HG03064 (cell line): ENCODE measurements at regions not wholly inside any gene's neighbourhood (a gene's known extent, or its start where the extent isn't known, plus 50 kb on each side); places are given as distances from the start of the nearest gene placed in this dataset.
A peak's percentile ranks its signal among the peaks of the same experiment; 100 is the strongest.
"Not testable (repeated sequence)": the region's sequence is repeated elsewhere in the genome, so short reads cannot be mapped to it uniquely, and the experiment has no call there.

Experiments
- ATAC-seq: cut with Tn5 transposase; IDR thresholded peaks from one replicate; pipeline ENCODE4 v1.9.1; 2021; ENCODE audit warnings: low read depth; ENCODE audit not compliant: unreplicated experiment

- ATAC-seq = no peak
Observed at GRCh38 chr11:86149792-86150191, 80.9 kb upstream of the PICALM start.

- ATAC-seq = no peak
Observed at GRCh38 chr11:86148345-86148747, 79.5 kb upstream of the PICALM start.

GRCh38 chr11:86147004-86147403 is 78.1 kb upstream of the PICALM start:
- ATAC-seq = no peak

DNA sequence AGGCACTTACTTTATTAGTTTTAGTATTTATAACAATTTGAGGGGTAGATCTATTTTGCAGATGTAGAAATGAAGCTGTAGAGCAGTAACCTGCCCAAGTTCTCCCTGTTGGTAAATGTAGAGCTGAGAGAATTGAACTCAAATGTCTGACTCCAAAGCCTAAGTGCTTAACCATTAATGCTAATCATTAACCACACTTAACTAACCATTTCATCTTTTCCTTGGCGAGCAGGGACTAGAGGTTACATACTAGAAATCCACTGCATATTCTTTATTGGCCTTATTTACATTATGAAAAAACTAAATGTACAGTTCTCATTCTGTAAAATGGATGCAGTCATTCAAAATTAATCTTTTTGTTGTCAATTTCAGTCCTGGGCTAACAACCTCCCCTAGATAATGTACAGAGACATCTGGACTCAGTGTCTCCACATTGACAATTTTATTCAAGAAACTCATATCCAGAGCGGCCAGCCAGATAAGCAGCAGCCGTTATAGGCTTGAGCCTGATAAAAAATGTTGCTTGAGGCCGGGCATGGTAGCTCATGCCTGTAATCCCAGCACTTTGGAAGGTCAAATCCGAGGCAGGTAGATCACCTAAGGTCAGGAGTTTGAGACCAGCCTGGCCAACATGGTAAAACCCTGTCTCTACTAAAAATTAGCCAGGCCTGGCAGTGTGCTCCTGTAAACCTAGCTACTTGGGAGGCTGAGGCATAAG is 76.7 kb upstream of the PICALM start:
- no peak for ATAC-seq

- no peak for ATAC-seq
Observed at GRCh38 chr11:86144846-86145245, 76.0 kb upstream of the PICALM start.

GRCh38 chr11:86144087-86144486 is 75.2 kb upstream of the PICALM start:
- ATAC-seq = not testable (repeated sequence)

DNA sequence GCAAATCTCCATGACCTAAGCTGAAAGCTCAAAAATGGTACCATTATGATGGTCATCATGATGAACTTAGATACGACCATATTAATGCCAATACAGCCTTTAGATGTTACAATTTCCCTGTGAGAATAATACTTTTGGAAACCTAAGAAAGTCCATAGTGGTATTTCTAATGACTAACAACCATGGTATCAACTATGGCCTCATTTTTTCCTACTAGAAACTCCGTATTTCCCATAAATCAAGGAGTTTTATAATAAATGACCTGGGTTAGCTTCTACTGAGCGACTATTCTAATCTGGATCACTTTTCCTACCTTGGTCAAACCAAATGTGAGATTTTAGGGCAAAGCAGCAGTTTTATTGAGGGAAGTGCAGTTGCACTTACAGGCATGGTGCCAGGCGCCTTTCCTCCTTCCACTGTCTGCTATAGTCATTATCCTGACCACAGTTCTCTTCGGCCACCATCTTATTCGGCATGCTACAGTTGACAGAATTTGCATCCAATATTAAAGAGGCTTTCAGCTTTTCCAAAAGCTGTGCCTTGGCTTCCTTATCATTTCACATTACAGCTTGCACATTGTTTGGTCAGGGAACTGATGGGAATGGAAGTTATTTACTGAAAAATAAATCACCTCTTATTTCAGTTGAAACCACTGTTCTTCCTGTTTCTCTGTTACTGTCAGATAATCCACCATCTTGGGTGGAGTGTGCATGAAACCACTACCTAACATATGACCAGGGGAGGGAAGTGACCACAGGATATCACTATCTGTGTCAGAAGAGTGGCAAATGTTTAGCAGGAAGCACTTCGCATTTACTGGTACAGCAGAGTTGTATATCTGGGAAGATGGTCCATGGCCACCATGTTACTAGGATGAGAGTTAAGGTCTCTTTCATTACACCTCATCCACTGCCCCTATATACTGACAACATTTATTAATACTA is 74.5 kb upstream of the PICALM start:
- ATAC-seq = no peak

DNA sequence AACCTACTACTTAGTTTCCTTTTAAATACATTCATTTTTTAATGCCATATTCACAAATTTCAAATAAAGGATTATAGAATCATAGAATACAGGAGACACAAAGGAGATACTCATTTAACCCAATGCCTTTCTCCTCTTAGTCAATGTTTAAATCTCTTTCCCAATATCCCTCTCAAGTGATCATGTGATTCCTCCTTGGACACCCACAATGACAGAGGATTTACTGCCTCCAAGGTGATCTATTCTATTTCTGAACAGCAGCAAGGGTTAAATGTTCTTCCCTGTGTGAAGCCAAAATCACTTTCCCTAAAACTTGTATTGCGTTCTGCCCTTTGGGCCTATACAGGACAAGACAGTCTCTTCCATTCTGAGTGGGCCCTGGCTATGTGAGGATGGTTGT is 73.3 kb upstream of the PICALM start:
- ATAC-seq = no peak

DNA sequence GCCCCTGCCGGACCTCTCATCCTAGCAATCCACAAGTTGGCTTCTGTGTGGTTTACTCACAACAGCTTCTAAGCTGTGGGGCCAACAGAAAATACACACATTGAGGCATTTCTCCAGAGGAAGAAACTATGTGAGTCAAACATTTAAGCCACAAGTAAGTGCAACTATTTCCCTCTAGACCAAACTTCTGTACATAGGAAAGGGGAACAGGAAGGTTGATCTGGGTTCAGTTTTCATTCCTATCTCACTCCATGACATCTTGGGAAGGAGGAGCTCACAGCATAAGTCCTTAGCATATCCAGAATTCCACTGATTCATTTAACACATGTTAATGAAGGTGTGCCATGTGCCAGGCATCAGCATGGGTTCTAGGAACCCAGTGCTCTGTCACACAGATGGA is 72.8 kb upstream of the PICALM start:
- ATAC-seq = no peak

DNA sequence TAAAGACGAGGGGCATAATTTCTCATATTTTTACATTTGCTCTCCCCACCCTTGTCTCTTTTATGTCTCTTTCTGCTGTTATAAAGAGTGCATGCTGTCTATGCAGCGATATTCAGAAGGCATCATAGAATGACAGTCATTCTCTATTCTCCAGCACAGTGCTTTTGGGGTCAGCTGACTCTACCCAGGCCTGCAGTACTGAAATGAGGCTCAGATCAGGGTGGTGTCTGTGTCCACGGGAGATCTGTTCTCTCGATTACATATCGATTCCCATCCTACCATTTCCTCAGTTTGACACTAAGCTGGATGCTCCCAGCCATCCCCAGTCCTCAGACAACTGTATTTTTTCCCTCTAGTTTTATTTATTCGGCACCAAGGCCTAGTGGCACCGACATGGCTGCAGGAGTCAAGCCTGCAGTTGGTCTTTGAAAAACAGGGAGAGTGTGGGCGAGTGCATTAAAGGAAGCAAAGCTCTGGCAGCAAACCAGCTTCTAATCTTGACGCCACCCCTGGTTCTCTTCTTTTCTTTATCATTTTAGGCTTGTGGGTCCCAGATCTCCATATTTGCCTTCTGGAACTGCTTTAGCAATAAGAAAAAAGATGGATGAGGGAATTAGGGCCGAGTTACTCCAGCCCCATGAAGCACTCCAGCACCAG is 71.6 kb upstream of the PICALM start:
- ATAC-seq = no peak

- peak; percentile 80 for ATAC-seq
Observed at GRCh38 chr11:86138958-86139357, 70.1 kb upstream of the PICALM start.

DNA sequence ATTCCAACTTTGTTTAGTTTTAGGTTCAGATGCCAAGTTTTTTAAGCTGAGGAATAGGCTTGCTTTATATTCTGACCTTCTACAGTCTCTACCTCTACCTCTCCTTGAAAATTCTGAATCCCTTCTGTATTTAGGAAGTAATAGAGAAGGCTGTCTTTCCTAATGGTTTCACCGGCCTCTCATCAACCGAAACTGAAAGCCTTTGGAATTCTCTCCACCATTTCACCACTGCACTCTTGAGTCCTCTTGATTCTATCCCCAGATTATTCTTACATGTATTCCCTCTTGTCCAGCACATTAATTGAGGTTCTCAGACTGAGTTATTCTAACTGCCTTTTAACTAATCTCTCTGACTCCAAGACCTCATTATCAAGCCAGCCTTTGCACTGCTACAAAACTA is 67.7 kb upstream of the PICALM start:
- no peak for ATAC-seq

DNA sequence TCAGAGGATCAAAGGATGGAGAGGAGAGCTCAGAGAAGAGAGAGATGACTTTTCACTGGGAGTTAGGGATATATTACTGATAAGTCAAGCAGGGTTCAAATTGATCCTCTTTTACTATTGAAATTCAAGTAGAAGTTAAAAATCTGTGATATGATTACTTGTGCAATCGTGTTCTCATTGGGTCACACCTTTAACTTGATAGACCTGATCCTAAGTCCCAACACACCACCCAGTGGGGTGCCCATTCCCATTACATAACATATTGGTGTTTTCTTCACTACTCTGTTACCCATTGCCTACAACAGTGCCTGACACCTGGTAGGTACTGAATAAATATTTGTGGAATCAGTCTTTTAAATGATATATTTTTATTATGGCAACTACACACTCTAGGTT is 66.4 kb upstream of the PICALM start:
- ATAC-seq = no peak

- ATAC-seq = no peak
Observed at GRCh38 chr11:86134580-86135318, 65.9 kb upstream of the PICALM start.

DNA sequence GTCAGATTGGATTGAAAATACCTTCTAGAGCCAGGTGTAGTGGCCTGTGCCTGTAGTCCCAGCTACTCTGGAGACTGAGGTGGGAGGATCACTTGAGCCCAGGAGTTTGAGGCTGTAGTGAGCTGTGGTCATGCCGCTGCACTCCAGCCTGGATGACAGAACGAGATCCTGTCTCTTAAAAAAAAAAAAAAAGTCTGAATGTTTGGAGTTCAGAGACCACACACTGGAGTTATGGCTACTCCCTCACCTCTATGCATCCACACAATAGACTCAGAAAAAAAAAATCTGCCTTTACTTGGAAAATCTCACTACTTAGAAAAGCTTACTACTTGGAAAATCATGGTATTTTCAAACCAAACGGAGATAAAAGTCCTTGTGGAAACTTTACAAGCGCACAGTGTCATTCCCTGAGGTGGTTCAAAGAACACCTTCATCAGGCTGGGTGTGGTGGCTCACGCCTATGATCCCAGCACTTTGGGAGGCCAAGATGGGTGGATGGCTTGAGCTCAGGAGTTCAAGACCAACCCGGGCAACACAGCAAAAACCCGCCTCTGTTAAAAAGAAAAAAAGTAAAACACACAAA is 63.9 kb upstream of the PICALM start:
- no peak for ATAC-seq

- no peak for ATAC-seq
Observed at GRCh38 chr11:86129740-86130540, 61.1 kb upstream of the PICALM start.

DNA sequence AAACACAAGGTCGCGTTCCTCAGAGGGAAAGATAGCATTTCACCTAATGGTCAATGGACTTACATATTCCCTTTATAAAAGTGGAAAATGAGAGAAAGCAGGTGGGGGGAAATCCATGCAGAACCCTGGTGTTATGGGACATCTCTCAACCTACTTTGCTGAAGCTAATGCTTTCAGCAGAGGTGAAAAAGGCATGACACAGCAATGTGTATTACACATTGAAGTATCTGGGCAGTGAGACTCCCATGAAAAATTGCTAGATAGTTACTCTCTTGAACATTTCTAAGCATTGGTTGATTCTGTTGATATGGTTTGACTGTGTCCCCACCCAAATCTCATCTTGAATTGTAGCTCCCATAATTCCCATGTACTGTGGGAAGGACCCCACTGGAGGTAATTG is 60.0 kb upstream of the PICALM start:
- ATAC-seq = no peak

GRCh38 chr11:86126862-86127261 is 58.0 kb upstream of the PICALM start:
- no peak for ATAC-seq
